Left colon (tissue), 2 donors: ENCODE measurements at regions not wholly inside any gene's neighbourhood (a gene's known extent, or its start where the extent isn't known, plus 50 kb on each side); places are given as distances from the start of the nearest gene placed in this dataset.

Source experiments
- ATAC-seq: fragments of 200-7000 bp; cut with Tn5 transposase; one replicate; pipeline ENCODE4 v1.9.1; 2020; ENCODE audit warnings: mild to moderate bottlenecking, moderate library complexity
- DNase-seq, 2 donors: peaks; one replicate each; pipeline ENCODE4 v3.0.0-alpha.2; 2020
- intact Hi-C, 2 donors: fragments of 100-400 bp; cut with DNase I in 1 of 2; cut with micrococcal nuclease in 1 of 2; formaldehyde crosslinking; loops; one replicate each; pipeline versions ENCODE4 v1.11.2 to v1.14.0; 2022; cut with DNase I, micrococcal nuclease
- donor health status: DM: no; HTN: no; CAD: no.
- donor health status: DM: yes; HTN: yes; CAD: no.

DNA sequence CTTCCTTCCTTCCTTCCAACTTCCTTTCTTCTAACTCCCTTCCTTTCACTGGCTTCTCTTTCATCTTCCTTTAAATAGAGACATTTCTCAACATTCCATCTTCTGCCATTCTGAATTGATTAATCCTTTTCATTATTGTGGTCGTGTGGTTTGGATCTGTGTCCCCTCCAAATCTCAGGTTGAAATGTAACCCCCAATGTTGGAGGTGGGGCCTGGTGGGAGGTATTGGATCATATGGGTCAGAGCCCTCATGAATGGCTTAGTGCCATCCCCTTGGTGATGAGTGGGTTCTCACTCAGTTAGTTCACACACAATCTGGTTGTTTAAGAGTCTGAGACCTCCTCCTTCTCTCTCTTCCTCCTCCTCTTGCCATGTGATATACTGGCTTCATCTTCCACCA, 130.9 kb upstream of the SV2C start:
- intact Hi-C loops, result no loop called here
- ATAC-seq (no peak), DNase-seq (no peak)

GRCh38 chr5:75951716-75952115, 131.5 kb upstream of the SV2C start:
- ATAC-seq, result no peak
- intact Hi-C loops, result no loop called here
- DNase-seq, result no peak

GRCh38 chr5:75951158-75951557, 132.0 kb upstream of the SV2C start:
- intact Hi-C loops, result no loop called here
- ATAC-seq (no peak), DNase-seq (no peak)

- ATAC-seq (no peak), DNase-seq (no peak)
- intact Hi-C loops, result no loop called here
Observed at GRCh38 chr5:75948438-75948837, 134.7 kb upstream of the SV2C start.

GRCh38 chr5:75940418-75940817, 142.8 kb upstream of the SV2C start:
- intact Hi-C loops, result no loop called here
- DNase-seq (no peak), ATAC-seq (no peak)

DNA sequence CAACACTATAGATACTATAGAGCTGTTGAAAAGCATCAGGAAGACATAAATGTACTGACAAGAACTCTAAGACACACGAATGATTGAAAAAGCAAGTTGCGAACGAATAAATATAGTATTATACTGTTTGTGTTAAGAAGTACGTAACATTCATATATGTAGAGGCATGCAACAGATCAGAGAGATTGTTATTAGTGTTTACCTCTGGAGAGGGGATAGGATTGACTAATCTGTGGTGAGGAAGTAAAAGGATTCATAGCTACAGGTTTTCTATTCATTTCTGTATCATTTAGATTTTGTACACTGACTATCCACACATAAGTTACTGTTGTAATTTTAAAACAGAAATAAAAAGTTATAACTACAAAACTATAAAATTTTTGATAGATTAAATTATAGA, 147.6 kb upstream of the SV2C start:
- intact Hi-C loops, result no loop called here
- no peak for ATAC-seq
- DNase-seq, result no peak

GRCh38 chr5:75933489-75933888, 149.7 kb upstream of the SV2C start:
- intact Hi-C loops, result no loop called here
- DNase-seq, result peak in 1 of 2 donors; percentile 38
- ATAC-seq, result no peak

GRCh38 chr5:75931175-75931574, 152.0 kb upstream of the SV2C start:
- intact Hi-C loops, result no loop called here
- no peak for ATAC-seq
- DNase-seq, result no peak

DNA sequence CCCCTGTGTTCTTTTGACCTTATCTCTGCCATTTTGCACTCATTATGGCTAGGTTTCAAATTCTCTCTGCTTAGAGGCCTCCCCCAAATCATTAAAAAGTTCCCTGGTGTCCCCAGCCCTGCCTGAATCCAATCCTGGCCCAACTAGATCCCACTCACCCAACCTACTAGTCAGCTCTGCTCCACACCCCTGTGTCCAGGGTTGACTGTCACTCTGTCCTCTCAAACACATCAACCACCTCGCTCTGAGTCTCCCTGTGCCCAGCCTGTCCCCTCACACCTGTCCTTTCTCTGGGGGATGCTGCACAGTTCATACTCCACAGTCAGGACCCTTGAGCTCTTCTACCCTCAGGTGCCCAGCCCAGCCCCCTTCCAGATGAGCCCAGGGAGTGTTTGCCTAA, 154.2 kb upstream of the SV2C start:
- ATAC-seq, result no peak
- intact Hi-C loops, result no loop called here

DNA sequence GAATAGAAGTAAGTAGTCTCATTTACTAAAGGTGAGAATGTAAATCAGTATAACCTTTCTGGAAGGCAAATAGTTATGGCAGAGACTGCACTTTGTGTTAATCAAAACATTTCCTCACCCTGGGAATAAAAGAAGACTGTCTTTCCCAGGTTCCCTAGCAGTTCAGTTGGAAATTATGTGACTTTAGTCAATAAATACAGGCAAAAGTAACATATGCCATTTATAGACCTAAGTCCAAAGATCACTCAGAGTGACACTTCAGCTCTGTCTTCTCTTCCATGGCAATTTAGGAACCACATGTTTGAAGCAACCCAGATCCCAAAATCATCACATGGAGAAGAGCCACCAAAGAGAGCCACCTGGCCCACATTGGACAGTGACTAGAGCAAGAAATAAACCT, 160.7 kb upstream of the SV2C start:
- intact Hi-C loops, result no loop called here
- DNase-seq (no peak), ATAC-seq (peak; percentile 66)

More for the DNA sequence above, 154.2 kb upstream of the SV2C start:
- no peak for DNase-seq

- ATAC-seq (no peak), DNase-seq (no peak)
- intact Hi-C loops, result no loop called here
Observed at GRCh38 chr5:75921011-75921410, 162.2 kb upstream of the SV2C start.

DNA sequence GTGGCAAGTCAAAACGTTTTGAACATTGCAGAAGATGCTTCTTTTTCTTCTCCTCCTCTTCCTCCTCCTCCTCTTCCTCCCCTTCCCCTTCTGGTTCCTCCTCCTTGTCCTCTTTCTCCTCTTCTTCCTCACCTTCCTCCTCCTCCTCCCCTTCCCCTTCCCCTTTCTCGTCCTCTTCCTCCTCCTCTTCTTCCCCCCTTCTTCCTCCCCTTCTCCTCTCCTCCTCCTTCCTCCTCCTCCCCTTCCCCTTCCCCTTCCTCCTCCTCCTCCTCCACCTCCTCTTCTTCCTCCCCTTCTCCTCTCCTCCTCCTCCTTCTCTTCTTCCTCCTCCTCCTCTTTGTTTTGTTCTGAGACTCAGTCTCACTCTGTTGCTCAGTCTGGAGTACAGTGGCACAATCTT, 167.0 kb upstream of the SV2C start:
- DNase-seq (no peak), ATAC-seq (no peak)
- intact Hi-C loops, result no loop called here

DNA sequence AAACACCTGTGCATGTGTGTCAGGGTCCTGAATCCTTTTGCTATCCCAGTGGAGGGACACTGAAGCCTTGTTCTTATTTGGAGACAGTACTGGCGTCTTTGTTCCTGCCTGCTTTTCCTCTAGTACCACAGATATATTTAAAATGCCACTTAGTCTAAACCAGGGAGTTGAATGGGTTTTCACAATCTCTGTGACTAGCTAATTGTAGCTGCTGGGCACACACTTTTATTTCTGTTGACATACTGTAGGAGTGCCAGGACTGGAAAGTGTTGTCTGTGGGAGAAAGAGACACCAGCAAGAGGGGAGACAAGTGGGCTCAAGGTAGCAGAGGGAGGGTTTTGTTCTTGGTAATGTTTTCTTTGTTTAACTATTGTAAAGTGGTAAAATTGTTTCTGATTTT, 174.0 kb upstream of the SV2C start:
- intact Hi-C loops, result no loop called here
- peak; percentile 59 for ATAC-seq
- DNase-seq, result no peak

DNA sequence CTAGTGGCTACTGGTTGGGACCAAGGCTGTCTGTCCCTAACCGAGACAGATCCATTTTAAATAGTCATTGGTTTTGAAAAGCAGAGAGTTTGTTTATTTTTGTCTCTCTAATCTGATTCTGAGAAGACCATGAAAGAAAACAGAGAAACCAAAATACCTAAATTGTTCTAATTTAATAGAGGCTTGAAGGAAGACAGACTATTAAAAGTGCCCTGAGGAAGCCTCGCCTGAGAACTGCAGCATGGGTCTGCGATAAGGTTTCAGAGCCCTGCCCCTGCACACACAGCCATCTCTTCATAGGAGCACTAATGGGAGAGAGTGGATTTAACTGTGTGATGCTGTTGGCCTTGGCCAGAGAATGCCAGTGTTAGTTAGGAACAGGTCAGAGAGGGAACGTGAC, 175.5 kb upstream of the SV2C start:
- DNase-seq (no peak), ATAC-seq (no peak)
- intact Hi-C loops, result no loop called here

- DNase-seq (no peak), ATAC-seq (no peak)
- intact Hi-C loops, result no loop called here
Observed at GRCh38 chr5:75894482-75894881, 177.2 kb upstream of the POC5 start.

DNA sequence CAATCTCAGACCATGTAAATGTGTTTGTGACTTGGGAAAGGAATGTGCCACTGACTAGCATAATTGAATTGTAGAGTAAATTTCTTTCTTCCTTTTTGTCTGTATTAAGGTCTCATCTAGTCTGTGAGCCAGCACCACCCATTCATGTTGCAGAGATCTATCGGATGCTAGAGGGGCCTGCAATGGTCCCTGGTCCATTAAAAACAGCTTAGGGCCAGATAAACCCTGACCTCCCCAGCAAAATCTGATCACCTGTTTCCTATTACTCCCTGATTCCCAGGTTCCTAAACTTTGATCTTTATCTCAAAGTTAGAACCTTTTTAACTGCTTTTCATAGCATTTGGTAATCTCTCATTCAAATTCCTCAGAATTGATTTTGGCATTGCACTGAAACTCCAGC, 174.5 kb upstream of the POC5 start:
- intact Hi-C loops, result no loop called here
- DNase-seq, result no peak
- no peak for ATAC-seq

GRCh38 chr5:75891020-75891419, 173.8 kb upstream of the POC5 start:
- ATAC-seq, result no peak
- intact Hi-C loops, result no loop called here

GRCh38 chr5:75890546-75890945, 173.3 kb upstream of the POC5 start:
- intact Hi-C loops, result no loop called here
- no peak for ATAC-seq
- no peak for DNase-seq

More at GRCh38 chr5:75891020-75891419, 173.8 kb upstream of the POC5 start:
- no peak for DNase-seq

- intact Hi-C loops, result no loop called here
- DNase-seq (no peak), ATAC-seq (no peak)
Observed at GRCh38 chr5:75886706-75887105, 169.5 kb upstream of the POC5 start.

DNA sequence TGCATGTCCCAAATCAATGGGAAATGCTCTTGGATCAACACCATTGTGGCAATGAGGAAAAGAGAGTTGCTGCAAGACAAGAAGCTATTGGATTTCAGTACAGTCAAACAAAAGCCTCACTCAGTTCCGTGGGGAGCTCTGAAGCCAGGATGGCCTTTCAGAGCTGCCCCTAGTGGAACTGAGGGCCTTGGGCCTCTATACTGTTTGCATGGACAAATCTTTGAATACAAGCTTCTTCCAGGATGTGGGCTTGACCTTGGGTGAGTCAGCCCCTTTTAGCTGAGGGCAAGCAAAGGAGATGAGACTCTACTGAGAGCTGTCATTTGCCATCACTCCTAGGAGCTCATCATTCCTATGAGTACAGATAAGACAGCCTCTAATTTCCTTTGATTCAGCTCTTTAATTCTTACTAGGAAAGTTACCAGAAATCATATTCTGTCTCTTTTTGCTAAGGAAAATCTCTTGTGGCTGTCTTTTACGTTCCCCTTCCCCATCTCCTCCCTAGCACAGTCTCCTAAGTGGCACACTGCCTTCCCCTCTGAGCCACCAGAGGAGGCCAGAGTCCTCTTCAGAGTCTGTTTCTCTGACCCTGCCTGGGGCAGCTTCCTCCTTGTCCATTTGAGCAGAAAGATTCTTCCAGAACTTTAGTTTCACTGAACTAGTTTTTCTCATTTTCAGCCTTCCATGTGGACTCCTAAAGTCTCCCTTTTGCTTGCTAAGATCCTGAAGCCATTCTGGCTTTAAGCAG, 168.8 kb upstream of the POC5 start:
- intact Hi-C loops, result no loop called here
- DNase-seq, result peak in 1 of 2 donors; percentile 21

GRCh38 chr5:75885321-75885720, 168.1 kb upstream of the POC5 start:
- no peak for ATAC-seq
- DNase-seq, result no peak
- intact Hi-C loops, result no loop called here

More for the DNA sequence above, 168.8 kb upstream of the POC5 start:
- peak; percentile 75 for ATAC-seq
